ENCODE measurements at regions not wholly inside any gene's neighbourhood (a gene's known extent, or its start where the extent isn't known, plus 50 kb on each side); places are given as distances from the start of the nearest gene placed in this dataset.

DNA sequence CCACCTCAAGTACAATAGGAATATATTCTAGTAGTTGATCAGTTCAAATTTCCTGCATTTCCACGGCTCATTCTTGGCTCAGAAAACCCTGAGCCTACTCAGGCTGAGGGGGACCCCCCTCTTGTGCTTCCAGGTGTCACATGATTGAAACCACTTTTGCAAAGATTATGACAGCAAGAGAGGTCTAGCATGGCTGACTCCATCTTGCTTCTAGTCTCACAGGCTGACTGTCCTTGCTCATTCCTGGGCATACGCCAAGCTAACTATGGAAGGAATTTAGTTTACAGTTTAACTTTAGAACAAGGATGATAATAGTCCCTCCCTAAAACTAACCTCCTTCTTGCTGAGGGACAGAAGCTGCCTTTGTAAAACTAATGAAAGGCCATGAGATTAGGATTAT is 154.1 kb downstream of the SNX18 start:
- Histone ChIP-seq H3K9ac (ENCODE audit: low read length) (no peak overlapping the region), H3K4me3 (ENCODE audit: low read depth, low read length) (no peak overlapping the region), H3K9me3 (ENCODE audit: control insufficient read depth, insufficient read depth, low read depth, low read length) (peaks cover 42% of the 10 kb centered on the region), H3K4me1 (ENCODE audit: control insufficient read depth, insufficient read depth, low read length) (no peaks in the 10 kb centered on the region), H3K36me3 (ENCODE audit: control insufficient read depth, insufficient read depth, low read length) (no peaks in the 10 kb centered on the region), H3K27me3 (ENCODE audit: control insufficient read depth, insufficient read depth, low read length) (no peaks in the 10 kb centered on the region), H3K27ac (ENCODE audit: low read depth, low read length) (no peak overlapping the region)

DNA sequence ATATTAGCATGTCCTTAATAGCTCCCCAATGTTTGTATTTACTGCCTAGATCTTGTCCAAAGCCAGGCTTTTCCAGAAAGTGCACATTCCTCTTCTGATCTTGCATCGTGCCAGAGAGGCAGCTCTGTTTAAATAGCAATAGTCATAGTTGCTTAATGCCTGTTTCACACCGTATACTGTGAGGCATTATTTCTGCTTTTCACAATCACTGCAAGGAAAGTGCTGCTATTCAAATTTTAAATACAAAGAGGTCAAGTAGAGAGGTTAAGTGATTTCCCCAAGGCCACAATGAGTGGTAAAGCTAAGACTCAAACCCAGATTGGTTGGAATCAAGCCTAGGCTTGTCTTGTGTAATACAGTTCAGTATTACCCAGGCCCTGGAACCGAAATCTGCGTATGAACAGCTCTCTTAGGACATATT is 153.6 kb downstream of the SNX18 start:
- no peak overlapping the region for H3K9ac ChIP-seq (ENCODE audit: low read length)
- no peak overlapping the region for H3K4me3 ChIP-seq (ENCODE audit: low read depth, low read length)
- H3K9me3 ChIP-seq (ENCODE audit: control insufficient read depth, insufficient read depth, low read depth, low read length): peaks cover 43% of the 10 kb centered on the region
- H3K27ac ChIP-seq (ENCODE audit: low read depth, low read length): no peak overlapping the region
- no peaks in the 10 kb centered on the region for H3K36me3 ChIP-seq (ENCODE audit: control insufficient read depth, insufficient read depth, low read length)
- H3K4me1 ChIP-seq (ENCODE audit: control insufficient read depth, insufficient read depth, low read length): no peaks in the 10 kb centered on the region
- no peaks in the 10 kb centered on the region for H3K27me3 ChIP-seq (ENCODE audit: control insufficient read depth, insufficient read depth, low read length)

DNA sequence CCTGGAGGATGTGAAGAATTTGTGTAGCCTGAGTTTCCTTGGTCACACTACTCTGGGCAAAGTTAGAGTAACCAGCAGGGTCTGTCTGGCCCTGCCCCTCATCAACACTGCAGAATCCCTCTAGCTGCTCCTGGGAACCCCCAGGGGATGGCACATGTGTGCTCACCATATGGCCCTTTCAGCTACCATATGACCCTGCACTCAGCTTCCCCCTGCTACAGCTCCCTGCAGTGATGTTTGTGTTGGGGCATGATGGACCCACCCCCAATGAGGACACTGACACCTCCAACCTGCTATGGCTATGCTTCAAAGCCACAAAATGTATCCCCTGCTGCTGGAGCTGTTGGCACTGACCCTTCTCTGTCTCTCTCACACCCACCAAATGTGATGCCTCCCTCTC is 152.7 kb downstream of the SNX18 start:
- Histone ChIP-seq H3K36me3 (ENCODE audit: control insufficient read depth, insufficient read depth, low read length) (no peaks in the 10 kb centered on the region), H3K4me1 (ENCODE audit: control insufficient read depth, insufficient read depth, low read length) (no peaks in the 10 kb centered on the region), H3K9ac (ENCODE audit: low read length) (no peak overlapping the region), H3K9me3 (ENCODE audit: control insufficient read depth, insufficient read depth, low read depth, low read length) (peaks cover 43% of the 10 kb centered on the region), H3K27me3 (ENCODE audit: control insufficient read depth, insufficient read depth, low read length) (no peaks in the 10 kb centered on the region), H3K4me3 (ENCODE audit: low read depth, low read length) (no peak overlapping the region), H3K27ac (ENCODE audit: low read depth, low read length) (no peak overlapping the region)

DNA sequence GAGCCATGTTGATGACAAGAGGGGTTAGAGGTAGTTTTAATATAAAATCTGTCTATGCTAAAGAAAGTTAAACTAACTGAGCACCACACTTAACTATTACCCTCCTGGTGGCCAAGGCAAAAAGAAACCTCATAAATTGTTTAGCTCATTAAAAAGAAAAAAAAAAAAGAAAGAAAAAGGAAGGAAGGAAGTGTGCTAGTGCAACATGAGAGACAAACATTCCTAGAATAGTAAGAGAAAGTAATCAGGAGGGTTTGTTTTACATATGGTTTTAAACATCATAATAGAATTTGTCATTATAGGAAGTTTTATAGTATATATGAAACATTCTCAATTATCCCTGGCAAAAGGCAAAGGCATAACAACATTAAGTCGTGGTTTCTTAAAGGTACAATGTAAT is 152.3 kb downstream of the SNX18 start:
- H3K9ac ChIP-seq (ENCODE audit: low read length): no peak overlapping the region
- no peaks in the 10 kb centered on the region for H3K36me3 ChIP-seq (ENCODE audit: control insufficient read depth, insufficient read depth, low read length)
- H3K4me3 ChIP-seq (ENCODE audit: low read depth, low read length): no peak overlapping the region
- H3K4me1 ChIP-seq (ENCODE audit: control insufficient read depth, insufficient read depth, low read length): no peaks in the 10 kb centered on the region
- peaks cover 43% of the 10 kb centered on the region for H3K9me3 ChIP-seq (ENCODE audit: control insufficient read depth, insufficient read depth, low read depth, low read length)
- H3K27ac ChIP-seq (ENCODE audit: low read depth, low read length): no peak overlapping the region
- no peaks in the 10 kb centered on the region for H3K27me3 ChIP-seq (ENCODE audit: control insufficient read depth, insufficient read depth, low read length)

DNA sequence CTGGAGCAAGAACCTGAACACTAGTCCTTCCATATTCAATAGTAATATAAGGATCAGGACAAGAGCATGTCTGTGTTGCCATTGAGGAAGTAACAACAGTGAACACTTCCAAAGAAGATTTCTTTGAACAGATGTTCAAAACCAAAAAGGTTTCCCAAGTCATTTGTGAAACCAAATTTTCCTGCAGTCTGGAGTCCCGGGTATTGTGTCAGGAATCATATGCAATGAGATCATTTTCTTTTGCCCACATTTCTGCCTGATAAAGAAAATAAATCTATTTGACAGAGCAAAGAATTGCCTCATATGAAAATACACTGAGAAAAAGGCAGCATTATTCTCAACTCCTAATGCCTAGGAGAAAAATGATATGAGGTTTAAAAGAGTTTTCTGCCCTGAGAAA is 151.7 kb downstream of the SNX18 start:
- H3K9ac ChIP-seq (ENCODE audit: low read length): no peak overlapping the region
- H3K27me3 ChIP-seq (ENCODE audit: control insufficient read depth, insufficient read depth, low read length): no peaks in the 10 kb centered on the region
- no peak overlapping the region for H3K27ac ChIP-seq (ENCODE audit: low read depth, low read length)
- no peaks in the 10 kb centered on the region for H3K36me3 ChIP-seq (ENCODE audit: control insufficient read depth, insufficient read depth, low read length)
- H3K4me3 ChIP-seq (ENCODE audit: low read depth, low read length): no peak overlapping the region
- H3K9me3 ChIP-seq (ENCODE audit: control insufficient read depth, insufficient read depth, low read depth, low read length): peaks cover 43% of the 10 kb centered on the region
- no peaks in the 10 kb centered on the region for H3K4me1 ChIP-seq (ENCODE audit: control insufficient read depth, insufficient read depth, low read length)

DNA sequence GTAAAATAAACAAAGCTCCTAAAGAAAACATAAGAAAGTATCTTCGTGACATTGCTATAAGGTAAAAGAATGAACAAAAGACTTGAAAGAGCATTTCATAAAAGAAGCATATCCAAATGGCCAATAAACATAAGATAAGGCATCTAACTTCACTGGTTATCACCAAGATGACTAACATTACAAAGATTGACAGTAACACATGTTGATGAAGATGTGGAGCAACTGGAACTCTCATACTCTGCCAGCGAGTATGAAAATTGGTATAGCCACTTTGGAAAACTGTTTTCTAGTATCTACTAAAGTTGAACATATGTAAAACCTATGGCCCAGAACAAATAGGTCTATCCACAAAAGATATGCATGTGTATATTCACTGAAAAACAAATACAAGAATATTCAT is 150.5 kb downstream of the SNX18 start:
- Histone ChIP-seq H3K36me3 (ENCODE audit: control insufficient read depth, insufficient read depth, low read length) (no peaks in the 10 kb centered on the region), H3K9me3 (ENCODE audit: control insufficient read depth, insufficient read depth, low read depth, low read length) (peaks cover 35% of the 10 kb centered on the region), H3K9ac (ENCODE audit: low read length) (no peak overlapping the region), H3K27me3 (ENCODE audit: control insufficient read depth, insufficient read depth, low read length) (no peaks in the 10 kb centered on the region), H3K27ac (ENCODE audit: low read depth, low read length) (no peak overlapping the region), H3K4me1 (ENCODE audit: control insufficient read depth, insufficient read depth, low read length) (no peaks in the 10 kb centered on the region), H3K4me3 (ENCODE audit: low read depth, low read length) (no peak overlapping the region)

DNA sequence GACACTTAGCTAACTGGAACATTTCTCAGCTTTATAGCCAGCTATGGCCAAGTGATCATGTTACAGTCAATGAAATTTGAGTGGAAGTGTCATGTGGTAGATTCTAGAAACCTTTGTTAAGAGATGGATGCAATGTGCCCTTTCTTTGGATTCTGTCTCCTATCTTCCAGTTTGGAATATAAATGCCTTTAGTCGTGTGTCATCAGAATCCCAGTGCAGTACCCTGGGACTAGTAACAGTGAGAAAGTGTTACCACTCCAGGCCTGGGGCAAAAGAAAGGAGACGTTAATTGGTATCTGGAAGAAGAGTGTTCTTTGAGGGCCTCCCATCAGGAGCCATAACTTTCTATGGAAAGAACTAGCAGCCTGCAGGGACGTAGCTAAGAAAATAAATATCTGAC is 149.6 kb downstream of the SNX18 start:
- Histone ChIP-seq H3K4me3 (ENCODE audit: low read depth, low read length) (no peak overlapping the region), H3K27me3 (ENCODE audit: control insufficient read depth, insufficient read depth, low read length) (no peaks in the 10 kb centered on the region), H3K4me1 (ENCODE audit: control insufficient read depth, insufficient read depth, low read length) (no peaks in the 10 kb centered on the region), H3K27ac (ENCODE audit: low read depth, low read length) (no peak overlapping the region), H3K9ac (ENCODE audit: low read length) (no peak overlapping the region), H3K9me3 (ENCODE audit: control insufficient read depth, insufficient read depth, low read depth, low read length) (peaks cover 27% of the 10 kb centered on the region), H3K36me3 (ENCODE audit: control insufficient read depth, insufficient read depth, low read length) (no peaks in the 10 kb centered on the region)

DNA sequence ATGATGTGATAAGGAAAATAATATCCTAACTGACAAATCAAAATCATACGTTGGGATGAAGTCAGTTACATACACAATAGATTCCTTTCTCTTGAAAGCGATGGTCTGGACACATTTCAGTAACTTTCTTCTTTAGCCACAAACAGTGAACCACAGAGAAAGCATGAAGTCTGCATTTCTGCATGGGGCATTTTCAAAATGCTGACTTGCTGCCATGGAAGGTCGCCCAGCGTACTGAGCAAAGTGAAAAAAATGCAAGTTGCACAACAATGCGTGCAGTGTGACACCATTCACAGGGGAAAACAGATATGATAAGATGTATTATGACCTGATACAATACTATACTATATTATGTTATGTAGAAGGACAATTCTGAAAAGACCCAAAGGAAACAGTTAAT is 146.3 kb downstream of the SNX18 start:
- Histone ChIP-seq H3K27ac (ENCODE audit: low read depth, low read length) (no peak overlapping the region), H3K4me1 (ENCODE audit: control insufficient read depth, insufficient read depth, low read length) (no peaks in the 10 kb centered on the region), H3K36me3 (ENCODE audit: control insufficient read depth, insufficient read depth, low read length) (no peaks in the 10 kb centered on the region), H3K9me3 (ENCODE audit: control insufficient read depth, insufficient read depth, low read depth, low read length) (peaks cover 13% of the 10 kb centered on the region; the same call in 1 of the 2 replicates), H3K27me3 (ENCODE audit: control insufficient read depth, insufficient read depth, low read length) (no peaks in the 10 kb centered on the region), H3K4me3 (ENCODE audit: low read depth, low read length) (no peak overlapping the region), H3K9ac (ENCODE audit: low read length) (no peak overlapping the region)

DNA sequence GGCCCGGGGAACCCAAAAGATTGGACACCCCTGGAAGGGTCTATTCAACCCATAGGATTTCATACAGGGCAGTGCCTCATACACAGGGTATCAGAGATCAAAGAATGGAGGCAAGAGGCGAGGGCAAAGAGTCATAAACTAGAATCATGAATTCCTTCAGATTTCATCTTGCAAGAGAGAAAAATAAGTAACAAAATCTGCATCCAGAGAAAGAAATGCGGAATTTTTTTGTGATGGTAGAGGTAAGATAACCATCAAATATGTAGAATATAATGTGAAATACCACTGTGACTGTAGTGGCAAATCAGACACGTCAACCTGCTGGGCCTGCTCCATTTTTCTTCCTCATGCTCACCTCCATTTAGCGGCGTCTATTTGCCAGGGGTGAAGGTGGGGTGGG is 143.6 kb downstream of the SNX18 start:
- Histone ChIP-seq H3K36me3 (ENCODE audit: control insufficient read depth, insufficient read depth, low read length) (no peaks in the 10 kb centered on the region), H3K9ac (ENCODE audit: low read length) (no peak overlapping the region), H3K4me3 (ENCODE audit: low read depth, low read length) (no peak overlapping the region), H3K9me3 (ENCODE audit: control insufficient read depth, insufficient read depth, low read depth, low read length) (no peaks in the 10 kb centered on the region), H3K27ac (ENCODE audit: low read depth, low read length) (no peak overlapping the region), H3K27me3 (ENCODE audit: control insufficient read depth, insufficient read depth, low read length) (no peaks in the 10 kb centered on the region), H3K4me1 (ENCODE audit: control insufficient read depth, insufficient read depth, low read length) (no peaks in the 10 kb centered on the region)

DNA sequence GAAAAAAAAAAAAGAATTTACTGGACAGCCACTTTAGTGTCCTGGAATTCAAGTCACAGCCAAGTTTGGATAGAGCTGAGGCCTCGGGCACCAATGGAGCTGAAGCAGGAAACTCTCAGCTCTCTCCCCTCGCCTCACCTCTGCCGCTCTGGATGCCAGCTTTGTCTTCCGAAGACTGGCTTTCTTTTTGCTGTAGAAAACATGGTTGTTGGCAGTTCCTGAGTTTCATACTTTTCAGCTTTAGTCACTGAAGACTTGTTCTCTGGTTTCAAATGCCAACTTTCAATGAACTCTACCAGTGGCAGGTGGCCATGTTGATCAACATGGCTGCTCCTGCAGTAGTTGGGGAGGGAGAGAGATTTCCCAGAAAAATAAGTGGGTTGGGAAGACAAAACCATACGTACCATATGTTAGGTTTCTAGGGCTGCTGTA is 142.2 kb downstream of the SNX18 start:
- H3K27ac ChIP-seq (ENCODE audit: low read depth, low read length): no peak overlapping the region
- no peaks in the 10 kb centered on the region for H3K4me1 ChIP-seq (ENCODE audit: control insufficient read depth, insufficient read depth, low read length)
- H3K36me3 ChIP-seq (ENCODE audit: control insufficient read depth, insufficient read depth, low read length): no peaks in the 10 kb centered on the region
- no peaks in the 10 kb centered on the region for H3K27me3 ChIP-seq (ENCODE audit: control insufficient read depth, insufficient read depth, low read length)
- no peak overlapping the region for H3K4me3 ChIP-seq (ENCODE audit: low read depth, low read length)
- no peaks in the 10 kb centered on the region for H3K9me3 ChIP-seq (ENCODE audit: control insufficient read depth, insufficient read depth, low read depth, low read length)
- no peak overlapping the region for H3K9ac ChIP-seq (ENCODE audit: low read length)

DNA sequence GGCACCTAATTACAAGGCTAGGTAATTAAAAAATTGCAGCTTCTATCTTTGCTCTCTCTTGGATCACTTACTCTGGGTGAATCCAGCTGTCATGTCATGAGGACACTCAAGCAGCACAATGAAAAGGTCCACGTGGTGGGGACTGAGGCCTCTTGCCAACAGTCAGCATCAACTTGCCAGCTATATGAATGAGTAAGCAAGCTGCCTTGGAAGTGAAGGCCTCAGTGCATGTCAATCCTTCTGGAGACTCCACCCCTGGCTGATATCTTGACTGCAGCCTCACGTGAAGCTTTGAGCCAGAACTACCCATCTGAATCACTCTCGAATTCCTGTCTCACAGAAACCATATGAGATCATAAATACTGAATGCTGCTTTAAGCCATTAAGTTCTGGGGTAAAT is 140.5 kb downstream of the SNX18 start:
- no peak overlapping the region for H3K4me3 ChIP-seq (ENCODE audit: low read depth, low read length)

DNA sequence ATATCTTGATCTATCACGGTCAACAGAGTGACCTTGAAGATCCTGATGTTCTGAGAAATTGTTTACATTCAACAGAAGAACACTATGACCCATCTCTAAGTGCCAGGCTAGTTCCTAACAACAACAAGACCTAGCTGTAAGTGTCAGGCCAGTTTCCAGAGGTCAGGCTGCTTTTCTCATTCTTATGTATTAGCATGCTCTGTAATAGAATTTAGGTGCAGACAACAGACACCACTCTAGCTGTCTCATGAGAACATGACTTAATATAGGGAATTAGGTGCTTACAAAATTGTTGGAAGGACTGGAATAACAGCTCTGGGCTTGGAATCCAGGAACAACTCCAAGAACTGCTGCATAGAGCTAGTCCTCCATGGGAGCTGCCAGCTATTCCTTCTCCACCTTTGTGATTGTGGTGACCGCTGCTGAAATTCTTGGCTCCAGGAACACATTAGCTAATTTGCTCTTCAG is 138.7 kb downstream of the SNX18 start:
- H3K4me3 ChIP-seq (ENCODE audit: low read depth, low read length): no peak overlapping the region
- H3K27me3 ChIP-seq (ENCODE audit: control insufficient read depth, insufficient read depth, low read length): no peaks in the 10 kb centered on the region
- no peak overlapping the region for H3K27ac ChIP-seq (ENCODE audit: low read depth, low read length)
- no peak overlapping the region for H3K9ac ChIP-seq (ENCODE audit: low read length)
- no peaks in the 10 kb centered on the region for H3K9me3 ChIP-seq (ENCODE audit: control insufficient read depth, insufficient read depth, low read depth, low read length)
- H3K4me1 ChIP-seq (ENCODE audit: control insufficient read depth, insufficient read depth, low read length): no peaks in the 10 kb centered on the region
- H3K36me3 ChIP-seq (ENCODE audit: control insufficient read depth, insufficient read depth, low read length): no peaks in the 10 kb centered on the region

More for the DNA sequence above, 140.5 kb downstream of the SNX18 start:
- H3K27ac ChIP-seq (ENCODE audit: low read depth, low read length): no peak overlapping the region
- no peaks in the 10 kb centered on the region for H3K27me3 ChIP-seq (ENCODE audit: control insufficient read depth, insufficient read depth, low read length)
- no peaks in the 10 kb centered on the region for H3K4me1 ChIP-seq (ENCODE audit: control insufficient read depth, insufficient read depth, low read length)
- H3K9me3 ChIP-seq (ENCODE audit: control insufficient read depth, insufficient read depth, low read depth, low read length): no peaks in the 10 kb centered on the region
- no peaks in the 10 kb centered on the region for H3K36me3 ChIP-seq (ENCODE audit: control insufficient read depth, insufficient read depth, low read length)
- H3K9ac ChIP-seq (ENCODE audit: low read length): no peak overlapping the region

Data from HUES6 (cell line).